Activated naive CD8-positive, alpha-beta T cell treated with anti-CD3 and anti-CD28 coated beads, Interleukin-2, amount 10 ng/mL, durations not matched to agents 7 days and 5 days (primary cell): ENCODE measurements at regions not wholly inside any gene's neighbourhood (a gene's known extent, or its start where the extent isn't known, plus 50 kb on each side); places are given as distances from the start of the nearest gene placed in this dataset.
"Not testable (repeated sequence)": the region's sequence is repeated elsewhere in the genome, so short reads cannot be mapped to it uniquely, and the experiment has no call there.

Experiments used
- ATAC-seq: fragments of 150-1000 bp; cut with Tn5 transposase; one replicate; pipeline ENCODE4 v1.10.0; 2021; ENCODE audit warnings: low read depth, moderate library complexity
- POLR2A ChIA-PET: fragments of 350-600 bp; sonication (Branson Sonifier 250); formaldehyde crosslinking; loops from one replicate; lab custom pipeline; 2021; ENCODE audit warnings: antibody characterized with exemption; lab: Charles Lee
- DNase-seq: peaks from one replicate; pipeline ENCODE4 v3.0.0; 2021
- H3K27ac Mint-ChIP-seq: one replicate; pipeline ENCODE4 v1.8.0; 2022; ENCODE audit warnings: mild to moderate bottlenecking, mixed read lengths
- H3K27me3 Mint-ChIP-seq: one replicate; pipeline ENCODE4 v1.8.0; 2022; ENCODE audit warnings: mild to moderate bottlenecking, moderate library complexity, mixed read lengths
- H3K36me3 Mint-ChIP-seq: one replicate; pipeline ENCODE4 v1.8.0; 2021; ENCODE audit warnings: mild to moderate bottlenecking, mixed read lengths
- H3K4me1 Mint-ChIP-seq: one replicate; pipeline ENCODE4 v1.8.0; 2021; ENCODE audit warnings: mixed read lengths
- H3K4me3 Mint-ChIP-seq: one replicate; pipeline ENCODE4 v1.8.0; 2022; ENCODE audit warnings: mild to moderate bottlenecking, moderate library complexity, mixed read lengths
- H3K9me3 Mint-ChIP-seq: one replicate; pipeline ENCODE4 v1.8.0; 2021; ENCODE audit warnings: mixed read lengths

DNA sequence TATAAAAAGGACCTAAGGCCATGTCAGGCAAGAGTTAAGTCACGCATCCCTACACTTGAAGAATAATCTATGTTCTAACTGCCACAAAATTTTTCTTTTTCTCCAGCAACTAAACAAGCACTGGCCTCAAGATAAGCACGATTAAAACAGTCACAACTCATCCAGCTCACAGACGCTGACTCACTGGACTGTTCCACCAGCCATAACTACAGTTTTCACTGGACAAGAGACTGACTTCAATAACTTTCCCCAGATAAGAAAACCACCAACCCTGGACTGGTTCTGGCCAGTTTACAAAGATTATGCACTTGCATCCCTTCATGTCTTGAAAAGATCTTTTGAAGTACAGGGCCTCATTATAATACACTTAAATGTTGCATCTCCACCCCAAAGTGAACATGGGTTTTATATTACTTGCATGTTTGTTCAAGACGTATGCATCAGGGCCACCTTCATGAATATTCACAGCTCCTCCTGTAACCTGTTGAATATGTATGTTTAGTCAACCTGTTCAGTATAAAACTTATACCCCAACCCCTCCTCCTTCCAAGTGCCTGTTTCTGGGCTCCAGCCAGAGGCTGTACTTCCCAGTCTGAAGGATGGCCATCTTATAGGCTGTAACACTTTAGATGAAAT, 129.3 kb upstream of the EPB41L4A start:
- Mint-ChIP-seq H3K4me3 (no peak overlapping the region), H3K27ac (no peak overlapping the region), H3K4me1 (no peaks in the 10 kb centered on the region), H3K9me3 (no peaks in the 10 kb centered on the region), H3K27me3 (peaks cover 7% of the 10 kb centered on the region), H3K36me3 (no peaks in the 10 kb centered on the region)
- POLR2A ChIA-PET = no interaction called here
- no peak for DNase-seq
- ATAC-seq = no peak

DNA sequence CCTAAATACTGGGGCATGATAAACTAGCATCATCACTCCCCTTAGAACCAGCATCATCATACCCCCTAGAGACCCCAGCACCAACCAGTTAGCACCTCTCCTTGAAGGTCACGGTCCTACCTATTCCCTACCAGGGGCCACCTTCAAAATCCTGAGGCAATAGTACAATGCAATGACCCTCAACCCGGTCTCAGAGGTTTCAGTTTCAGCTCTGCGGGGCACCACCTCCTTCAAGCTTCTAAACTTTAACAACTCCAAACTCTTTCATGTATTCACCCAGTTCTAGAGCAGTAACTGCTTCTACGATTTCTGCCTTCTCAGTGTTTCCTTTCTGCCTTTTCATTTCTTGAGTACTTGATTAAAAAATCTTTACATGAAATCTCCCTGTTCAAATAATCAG, 130.1 kb upstream of the EPB41L4A start:
- Mint-ChIP-seq H3K36me3 (no peaks in the 10 kb centered on the region), H3K9me3 (no peaks in the 10 kb centered on the region), H3K27me3 (peaks cover 7% of the 10 kb centered on the region), H3K4me3 (no peak overlapping the region), H3K27ac (no peak overlapping the region), H3K4me1 (no peaks in the 10 kb centered on the region)
- POLR2A ChIA-PET = no interaction called here
- DNase-seq (no peak), ATAC-seq (no peak)

DNA sequence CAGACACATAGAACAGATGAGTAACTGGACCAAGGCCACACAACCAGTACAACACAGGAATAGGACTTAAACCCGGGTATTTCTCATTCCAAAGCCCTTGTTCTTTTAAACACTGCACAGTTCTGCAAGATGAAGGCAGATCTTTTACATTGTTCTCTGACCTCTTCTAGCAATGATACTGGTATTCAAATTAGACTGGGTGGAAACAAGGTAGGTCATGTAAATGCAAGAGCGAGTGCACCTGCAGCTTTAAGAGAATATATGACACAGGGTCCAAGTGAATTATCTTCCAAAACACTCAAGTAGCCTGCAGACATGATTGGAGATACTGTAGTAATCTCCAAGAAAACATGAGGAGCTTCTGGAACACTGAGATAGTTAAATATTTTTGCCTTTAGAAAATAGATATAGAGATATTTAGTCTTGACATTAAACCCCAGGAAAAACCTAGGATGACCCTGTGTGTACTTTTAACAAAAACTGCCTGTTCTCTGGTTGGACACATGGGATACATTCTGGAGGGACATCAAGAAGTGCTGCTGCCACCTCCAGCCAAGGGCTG, 130.6 kb upstream of the EPB41L4A start:
- Mint-ChIP-seq H3K4me3 (no peak overlapping the region), H3K27ac (no peak overlapping the region), H3K4me1 (no peaks in the 10 kb centered on the region), H3K9me3 (no peaks in the 10 kb centered on the region), H3K27me3 (peaks cover 7% of the 10 kb centered on the region), H3K36me3 (no peaks in the 10 kb centered on the region)
- POLR2A ChIA-PET = no interaction called here
- DNase-seq (no peak), ATAC-seq (no peak)

DNA sequence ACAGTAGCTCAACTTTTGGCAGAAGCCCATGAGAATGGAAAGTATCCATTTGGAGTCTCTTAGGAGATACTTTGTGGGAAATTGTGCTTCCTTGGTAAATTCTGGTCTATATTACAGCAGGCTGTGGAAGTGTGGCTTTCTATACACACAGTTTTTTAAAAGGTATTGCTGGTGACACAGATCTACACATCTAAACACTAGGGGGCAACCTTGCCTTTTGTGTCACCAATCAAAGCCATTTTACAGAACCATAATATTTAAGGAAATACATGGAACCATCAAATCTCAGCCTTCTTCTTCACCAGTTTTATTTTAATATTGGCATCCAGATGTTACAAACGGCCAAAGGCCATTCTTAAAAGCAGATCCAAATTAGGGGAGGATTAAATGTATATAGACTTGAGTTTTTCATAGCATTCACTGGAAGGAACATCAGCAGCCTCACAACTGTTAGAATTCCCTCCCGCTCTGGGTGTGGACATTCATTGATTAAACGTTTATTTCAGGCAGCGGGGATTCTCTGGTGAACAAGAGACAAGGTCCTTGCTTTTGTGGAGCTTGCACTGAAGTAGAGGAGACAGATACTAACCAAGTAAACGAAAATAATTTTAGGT, 132.4 kb upstream of the EPB41L4A start:
- no peak for DNase-seq
- POLR2A ChIA-PET = no interaction called here
- no peak overlapping the region for H3K4me3 Mint-ChIP-seq
- peaks cover 7% of the 10 kb centered on the region for H3K27me3 Mint-ChIP-seq
- ATAC-seq = peak; percentile 42
- no peaks in the 10 kb centered on the region for H3K36me3 Mint-ChIP-seq
- H3K27ac Mint-ChIP-seq = no peak overlapping the region
- no peaks in the 10 kb centered on the region for H3K9me3 Mint-ChIP-seq
- no peaks in the 10 kb centered on the region for H3K4me1 Mint-ChIP-seq

DNA sequence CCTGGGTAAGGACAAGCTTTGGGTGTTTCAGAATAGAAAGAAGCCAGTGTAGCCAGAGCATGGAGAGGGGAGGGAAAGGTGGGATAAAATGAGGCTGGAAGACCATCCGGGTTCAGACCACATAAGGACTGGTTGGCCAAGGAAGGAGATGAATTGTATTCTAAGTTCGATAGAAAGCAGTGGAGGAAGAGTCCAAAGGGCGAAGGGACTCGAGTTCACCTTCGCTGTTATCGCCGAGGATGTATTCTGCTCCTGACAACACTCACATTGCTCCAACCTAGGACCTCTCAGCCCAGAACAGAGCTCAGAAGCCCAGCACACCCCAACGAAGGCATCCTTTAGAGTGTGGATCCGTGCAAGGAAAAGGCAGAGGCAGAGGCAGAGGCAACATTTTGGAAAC, 133.1 kb upstream of the EPB41L4A start:
- ATAC-seq = no peak
- POLR2A ChIA-PET = no interaction called here
- H3K9me3 Mint-ChIP-seq = no peaks in the 10 kb centered on the region
- no peak overlapping the region for H3K27ac Mint-ChIP-seq
- DNase-seq = no peak
- no peaks in the 10 kb centered on the region for H3K36me3 Mint-ChIP-seq
- H3K4me1 Mint-ChIP-seq = no peaks in the 10 kb centered on the region
- no peak overlapping the region for H3K4me3 Mint-ChIP-seq
- H3K27me3 Mint-ChIP-seq = peaks cover 7% of the 10 kb centered on the region

DNA sequence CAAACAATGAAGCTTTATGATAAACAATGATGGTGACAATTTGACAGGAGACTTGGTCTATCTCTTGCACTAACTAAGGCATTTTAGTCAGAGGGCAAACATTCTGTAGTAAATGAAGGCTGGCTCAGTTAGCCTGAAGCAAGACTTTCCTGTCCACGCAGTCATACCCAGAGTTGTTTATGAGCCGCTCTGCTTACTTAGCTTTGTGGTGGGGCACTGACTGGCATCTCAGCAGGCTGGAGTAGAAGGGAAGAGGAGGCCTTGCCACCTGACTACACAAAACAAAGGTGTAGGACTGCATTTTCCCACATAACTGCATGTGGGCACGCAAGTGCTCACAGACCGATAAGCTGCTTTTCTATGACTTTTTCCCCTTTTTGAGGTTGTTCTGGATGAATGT, 133.7 kb upstream of the EPB41L4A start:
- Mint-ChIP-seq H3K27me3 (peaks cover 7% of the 10 kb centered on the region), H3K27ac (no peak overlapping the region), H3K4me3 (no peak overlapping the region), H3K36me3 (no peaks in the 10 kb centered on the region), H3K9me3 (no peaks in the 10 kb centered on the region), H3K4me1 (no peaks in the 10 kb centered on the region)
- POLR2A ChIA-PET = no interaction called here
- ATAC-seq (no peak), DNase-seq (no peak)

DNA sequence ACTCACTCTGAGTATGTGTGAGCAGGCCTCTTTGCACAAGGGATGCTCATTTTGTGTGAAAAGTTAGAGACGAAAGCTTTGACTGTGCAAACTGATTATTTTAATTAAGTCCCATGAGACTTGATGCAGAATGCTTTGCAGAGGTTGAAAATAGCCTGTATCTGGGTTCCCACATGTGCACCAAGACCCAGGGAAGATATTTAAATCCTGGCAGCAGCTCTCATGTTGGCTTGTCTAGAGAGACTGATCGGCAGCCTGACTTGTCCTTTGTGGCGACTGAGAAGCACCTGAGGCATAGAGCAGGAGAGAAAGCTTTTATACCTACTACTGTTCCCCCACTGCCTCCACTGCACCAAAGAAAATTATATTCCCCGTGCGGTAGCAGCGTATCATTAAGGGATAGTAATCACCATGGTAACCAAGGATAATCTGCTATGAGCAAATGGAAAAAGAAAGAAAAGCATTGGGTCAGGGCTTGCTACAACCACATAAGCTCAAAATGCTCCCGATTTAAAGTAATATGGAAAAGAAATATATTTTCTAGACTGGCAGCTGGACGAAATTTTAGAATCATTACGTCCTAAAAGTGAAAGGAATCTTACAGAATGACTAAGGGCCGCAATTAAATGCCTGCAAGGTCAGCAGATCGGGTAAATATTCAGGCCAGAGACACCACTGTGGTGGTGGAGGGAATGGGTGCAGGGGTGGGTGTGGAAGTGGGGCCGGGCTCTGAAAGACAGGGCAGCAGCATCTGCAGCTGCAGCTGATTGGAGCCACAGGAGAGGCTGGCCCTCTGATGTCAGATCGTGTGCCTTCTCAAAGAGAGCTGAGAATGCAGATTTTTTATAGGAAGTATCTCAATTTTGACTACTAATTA, 135.3 kb upstream of the EPB41L4A start:
- no peaks in the 10 kb centered on the region for H3K4me1 Mint-ChIP-seq
- no peaks in the 10 kb centered on the region for H3K36me3 Mint-ChIP-seq
- no peak overlapping the region for H3K4me3 Mint-ChIP-seq
- H3K27me3 Mint-ChIP-seq = peaks cover 4% of the 10 kb centered on the region
- ATAC-seq (no peak), DNase-seq (no peak)
- no peaks in the 10 kb centered on the region for H3K9me3 Mint-ChIP-seq
- no peak overlapping the region for H3K27ac Mint-ChIP-seq
- POLR2A ChIA-PET = no interaction called here

DNA sequence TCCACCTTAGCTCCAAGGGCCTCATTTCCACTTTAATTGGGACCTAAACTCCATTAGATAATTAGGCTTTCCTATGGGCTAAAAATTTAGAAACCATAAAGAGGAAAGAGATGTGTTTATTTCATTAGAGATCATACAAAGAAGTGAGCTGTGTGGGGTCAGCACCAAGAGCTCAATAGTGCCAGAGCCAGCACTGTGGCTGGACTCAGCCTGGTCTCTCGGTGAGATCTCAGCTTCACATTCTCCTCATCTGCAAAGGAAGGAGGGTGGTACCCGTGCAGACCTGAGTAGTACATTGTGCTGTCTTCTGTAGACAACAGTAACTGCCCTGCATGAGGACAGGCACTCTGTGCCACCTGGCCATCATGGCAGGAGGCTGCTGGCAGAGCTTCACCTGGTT, 136.1 kb upstream of the EPB41L4A start:
- Mint-ChIP-seq H3K9me3 (no peaks in the 10 kb centered on the region), H3K27ac (no peak overlapping the region), H3K36me3 (no peaks in the 10 kb centered on the region), H3K27me3 (peaks cover 4% of the 10 kb centered on the region), H3K4me3 (no peak overlapping the region), H3K4me1 (no peaks in the 10 kb centered on the region)
- DNase-seq (no peak), ATAC-seq (no peak)
- POLR2A ChIA-PET = no interaction called here

DNA sequence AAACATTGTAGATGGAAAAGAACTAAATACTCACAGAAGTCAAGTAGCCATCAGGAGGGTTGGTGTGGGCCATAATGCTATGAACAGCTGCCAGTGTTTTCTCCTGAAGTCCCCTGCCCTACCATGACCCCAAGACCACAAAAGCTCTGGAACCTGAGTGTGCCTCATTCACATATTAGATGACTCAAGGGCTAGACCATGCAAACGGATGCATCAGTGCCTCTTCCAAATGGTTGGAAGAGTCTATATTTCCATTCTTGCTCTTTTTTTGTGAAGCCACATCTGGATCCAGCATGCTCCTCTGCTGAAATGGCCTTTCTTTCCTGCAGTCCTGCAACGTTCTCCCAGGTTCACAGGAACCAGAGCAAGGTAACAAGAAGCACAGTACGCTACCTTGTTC, 136.6 kb upstream of the EPB41L4A start:
- ATAC-seq = no peak
- no peak for DNase-seq
- Mint-ChIP-seq H3K27me3 (peaks cover 4% of the 10 kb centered on the region), H3K4me1 (no peaks in the 10 kb centered on the region), H3K9me3 (no peaks in the 10 kb centered on the region), H3K4me3 (no peak overlapping the region), H3K36me3 (no peaks in the 10 kb centered on the region), H3K27ac (no peak overlapping the region)
- POLR2A ChIA-PET = no interaction called here

DNA sequence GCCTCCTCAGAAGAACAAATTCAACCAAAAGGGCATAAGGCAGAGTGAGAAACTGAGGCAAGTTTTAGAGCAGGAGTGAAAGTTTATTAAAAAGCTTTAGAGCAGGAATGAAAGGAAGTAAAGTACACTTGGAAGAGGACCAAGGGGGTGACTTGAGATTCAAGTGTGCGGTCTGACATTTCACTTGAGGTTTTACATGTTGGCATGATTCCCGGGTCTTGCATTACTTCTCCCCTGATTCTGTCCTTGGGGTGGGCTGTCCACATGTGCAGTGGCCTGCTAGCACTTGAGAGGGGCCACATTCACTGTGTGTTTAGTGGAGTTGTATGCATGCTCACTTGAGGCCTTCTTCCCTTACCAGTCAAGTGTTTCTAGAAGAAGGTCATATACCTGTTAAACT, 140.4 kb upstream of the EPB41L4A start:
- H3K9me3 Mint-ChIP-seq, H3K4me1 Mint-ChIP-seq, H3K4me3 Mint-ChIP-seq, POLR2A ChIA-PET, ATAC-seq, H3K36me3 Mint-ChIP-seq, DNase-seq, H3K27me3 Mint-ChIP-seq, H3K27ac Mint-ChIP-seq: not testable (repeated sequence)

DNA sequence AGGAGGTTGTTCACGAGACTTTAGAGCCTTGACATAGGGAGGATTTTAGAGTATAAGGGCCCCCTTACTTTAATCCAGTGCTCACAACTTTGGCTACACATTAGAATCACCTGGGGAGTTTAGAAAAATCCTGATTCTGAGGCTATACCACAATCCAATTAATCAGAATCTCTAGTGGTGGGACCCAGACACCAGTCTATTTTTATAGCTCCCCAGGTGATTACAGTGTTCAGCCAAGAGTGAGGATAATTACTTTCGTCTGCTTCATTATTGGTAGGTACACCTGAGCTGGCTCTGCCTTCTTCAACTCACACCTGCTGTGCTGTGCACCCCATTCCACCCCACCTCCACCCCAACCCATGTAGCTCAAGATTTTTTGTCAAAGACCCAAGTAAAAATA, 141.3 kb upstream of the EPB41L4A start:
- DNase-seq (no peak), ATAC-seq (no peak)
- Mint-ChIP-seq H3K4me3 (no peak overlapping the region), H3K36me3 (no peaks in the 10 kb centered on the region), H3K27me3 (peaks cover 3% of the 10 kb centered on the region), H3K27ac (no peak overlapping the region), H3K4me1 (no peaks in the 10 kb centered on the region), H3K9me3 (peaks cover 13% of the 10 kb centered on the region)
- POLR2A ChIA-PET = no interaction called here

DNA sequence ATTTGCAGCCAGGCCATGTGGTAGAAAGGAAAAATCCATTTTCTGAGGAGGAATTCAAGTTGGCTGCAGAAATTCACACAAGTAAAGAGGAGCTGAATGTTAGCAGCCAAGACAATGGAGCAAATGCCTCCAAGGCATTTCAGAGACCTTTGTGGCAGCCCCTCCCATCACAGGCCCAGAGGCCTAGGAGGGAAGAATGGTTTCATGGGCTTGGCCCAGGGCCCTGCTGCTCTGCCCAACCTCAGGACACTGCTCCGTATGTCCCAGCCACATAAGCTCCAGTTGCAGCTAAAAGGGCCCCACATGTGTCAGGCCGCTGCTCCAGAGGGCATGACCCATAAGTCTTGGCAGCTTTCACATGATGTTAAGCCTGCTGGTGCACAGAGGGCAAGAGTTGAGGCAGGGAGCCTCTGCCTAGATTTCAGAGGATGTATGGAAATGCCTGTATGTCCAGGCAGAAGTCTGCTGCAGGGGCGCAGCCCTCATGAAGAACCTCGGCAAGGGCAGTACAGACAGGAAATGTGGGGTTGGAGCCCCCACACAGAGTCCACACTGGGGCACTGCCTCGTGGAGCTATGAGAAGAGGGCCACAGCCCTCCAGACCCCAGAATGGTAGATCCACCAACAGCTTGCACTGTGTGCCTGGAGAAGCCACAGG, 144.2 kb upstream of the EPB41L4A start:
- Mint-ChIP-seq H3K9me3 (peaks cover 13% of the 10 kb centered on the region), H3K36me3 (no peaks in the 10 kb centered on the region), H3K4me1 (no peaks in the 10 kb centered on the region), H3K27ac (no peak overlapping the region), H3K4me3 (no peak overlapping the region), H3K27me3 (peaks cover 6% of the 10 kb centered on the region)
- ATAC-seq (no peak), DNase-seq (no peak)
- POLR2A ChIA-PET = no interaction called here

DNA sequence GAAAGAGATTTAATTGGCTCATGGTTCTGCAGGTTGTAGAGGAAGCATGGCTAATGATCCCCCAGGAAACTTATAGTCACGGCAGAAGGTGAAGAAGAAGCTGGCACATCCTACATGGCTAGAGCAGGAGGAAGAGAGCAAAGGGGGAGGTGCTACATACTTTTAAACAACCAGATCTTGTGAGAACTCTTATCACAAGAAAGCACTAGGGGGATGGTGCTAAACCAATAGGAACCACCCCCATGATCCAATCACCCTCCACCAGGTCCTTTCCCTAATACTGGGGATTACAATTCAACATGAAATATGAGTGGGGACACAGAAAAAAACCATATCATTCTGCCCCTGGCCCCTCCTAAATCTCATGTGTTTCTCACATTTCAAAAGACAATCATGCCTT, 147.2 kb upstream of the EPB41L4A start:
- Mint-ChIP-seq H3K9me3 (peaks cover 13% of the 10 kb centered on the region), H3K36me3 (no peaks in the 10 kb centered on the region), H3K27me3 (peaks cover 6% of the 10 kb centered on the region), H3K27ac (no peak overlapping the region), H3K4me1 (no peaks in the 10 kb centered on the region), H3K4me3 (no peak overlapping the region)
- DNase-seq (no peak), ATAC-seq (no peak)
- POLR2A ChIA-PET = no interaction called here
